ENCODE measurements at regions not wholly inside any gene's neighbourhood (a gene's known extent, or its start where the extent isn't known, plus 50 kb on each side); places are given as distances from the start of the nearest gene placed in this dataset.

DNA sequence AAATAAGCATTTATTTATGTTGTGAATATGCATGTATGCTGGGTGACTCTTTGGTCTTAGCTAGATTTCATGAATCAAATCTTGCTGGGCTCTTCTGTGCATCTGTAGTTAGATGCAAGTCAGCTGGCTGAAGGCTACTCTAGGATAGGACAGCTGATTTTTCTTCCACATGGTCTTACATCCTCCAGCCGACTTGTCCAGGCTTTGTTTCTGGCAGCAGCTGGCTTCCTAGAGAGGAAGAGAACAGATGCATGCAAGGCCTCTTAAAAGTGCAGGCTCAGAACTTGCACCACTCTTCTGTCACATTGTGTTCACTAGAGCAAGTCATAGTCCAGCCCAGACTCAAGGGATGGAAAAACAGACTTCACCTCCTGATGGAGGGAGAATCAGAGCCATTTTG is 435.4 kb upstream of the STXBP6 start:
- TF ChIP-seq POLR2A (IDR thresholded peaks at IDR 0.05; ENCODE audit: low read length): no peak
- no peak for TF ChIP-seq GATA1 (IDR thresholded peaks at IDR 0.05; ENCODE audit: low read depth, low read length)
